Daoy (cell line): ENCODE measurements at regions not wholly inside any gene's neighbourhood (a gene's known extent, or its start where the extent isn't known, plus 50 kb on each side); places are given as distances from the start of the nearest gene placed in this dataset.
"Not testable (repeated sequence)": the region's sequence is repeated elsewhere in the genome, so short reads cannot be mapped to it uniquely, and the experiment has no call there.

Experiments used
- DNase-seq: peaks from one replicate; pipeline ENCODE4 v3.0.0-alpha.2; 2015; ENCODE audit warnings: low read depth

- no peak for DNase-seq
These were observed 273.1 kb upstream of the SLC14A2 start for GRCh38 chr18:45342166-45342565.

- DNase-seq, result no peak
These were observed 272.6 kb upstream of the SLC14A2 start for GRCh38 chr18:45342653-45343052.

- no peak for DNase-seq
These were observed 271.9 kb upstream of the SLC14A2 start for GRCh38 chr18:45343365-45343764.

- DNase-seq, result not testable (repeated sequence)
These were observed 270.6 kb upstream of the SLC14A2 start for GRCh38 chr18:45344680-45345079.

- no peak for DNase-seq
These were observed 266.3 kb upstream of the SLC14A2 start for GRCh38 chr18:45349019-45349418.

GRCh38 chr18:45349467-45349866 lies 265.8 kb upstream of the SLC14A2 start:
- no peak for DNase-seq

- no peak for DNase-seq
These were observed 264.7 kb upstream of the SLC14A2 start for GRCh38 chr18:45350404-45351156.

- DNase-seq, result no peak
These were observed 262.4 kb upstream of the SLC14A2 start for GRCh38 chr18:45352874-45353273.

- no peak for DNase-seq
These were observed 261.7 kb upstream of the SLC14A2 start for GRCh38 chr18:45353530-45353929.

GRCh38 chr18:45355944-45356520 lies 259.2 kb upstream of the SLC14A2 start:
- DNase-seq, result no peak

- no peak for DNase-seq
These were observed 257.4 kb upstream of the SLC14A2 start for GRCh38 chr18:45357686-45358470.

GRCh38 chr18:45359275-45360009 lies 255.8 kb upstream of the SLC14A2 start:
- no peak for DNase-seq

- no peak for DNase-seq
These were observed 254.0 kb upstream of the SLC14A2 start for GRCh38 chr18:45361125-45361851.

- DNase-seq, result no peak
These were observed 252.1 kb upstream of the SLC14A2 start for GRCh38 chr18:45363196-45363595.

- no peak for DNase-seq
These were observed 249.4 kb upstream of the SLC14A2 start for GRCh38 chr18:45365835-45366234.

- DNase-seq, result no peak
These were observed 244.8 kb upstream of the SLC14A2 start for GRCh38 chr18:45370255-45371010.

- DNase-seq, result no peak
These were observed 241.9 kb upstream of the SLC14A2 start for GRCh38 chr18:45373286-45373880.

- DNase-seq, result no peak
These were observed 241.0 kb upstream of the SLC14A2 start for GRCh38 chr18:45374236-45374635.

GRCh38 chr18:45374878-45375630 lies 240.2 kb upstream of the SLC14A2 start:
- DNase-seq, result no peak

- DNase-seq, result no peak
These were observed 239.1 kb upstream of the SLC14A2 start for GRCh38 chr18:45376193-45376592.
